Osteoblast (primary cell): ENCODE measurements at regions not wholly inside any gene's neighbourhood (a gene's known extent, or its start where the extent isn't known, plus 50 kb on each side); places are given as distances from the start of the nearest gene placed in this dataset.
A peak's percentile ranks its signal among the peaks of the same experiment; 100 is the strongest.
"Not testable (repeated sequence)": the region's sequence is repeated elsewhere in the genome, so short reads cannot be mapped to it uniquely, and the experiment has no call there.

ENCODE experiments used
- DNase-seq: peaks from one replicate; pipeline ENCODE4 v3.0.0; 2011; ENCODE audit warnings: low spot score, mixed read lengths; ENCODE audit not compliant: insufficient read length; ENCODE audit errors: missing footprints
- H2AFZ ChIP-seq: 2 replicates; pipeline ENCODE4 v1.6.0; 2011; ENCODE audit warnings: mild to moderate bottlenecking, low read length
- H3K27ac ChIP-seq: 2 replicates; pipeline ENCODE4 v1.5.1; 2011; ENCODE audit warnings: mild to moderate bottlenecking, low read depth, low read length, moderate library complexity
- H3K27me3 ChIP-seq: 2 replicates; pipeline ENCODE4 v1.6.0; 2012; ENCODE audit warnings: mild to moderate bottlenecking, control low read depth, inconsistent platforms, low read length, moderate library complexity; ENCODE audit not compliant: insufficient read depth
- H3K36me3 ChIP-seq: 2 replicates; pipeline ENCODE4 v1.5.1; 2011; ENCODE audit warnings: mild to moderate bottlenecking, low read length, control low read depth, moderate library complexity; ENCODE audit not compliant: insufficient read depth
- H3K4me1 ChIP-seq: 2 replicates; pipeline ENCODE4 v1.5.1; 2011; ENCODE audit warnings: mild to moderate bottlenecking, low read length, control low read depth, moderate library complexity; ENCODE audit not compliant: insufficient read depth
- H3K4me2 ChIP-seq: 2 replicates; pipeline ENCODE4 v1.6.0; 2011; ENCODE audit warnings: mild to moderate bottlenecking, low read length; ENCODE audit not compliant: insufficient read depth
- H3K4me3 ChIP-seq: fragments of 200-600 bp; sonication (generic); 3 replicates; pipeline ENCODE4 v1.5.1; 2012; ENCODE audit warnings: mild to moderate bottlenecking, low read length, inconsistent platforms; ENCODE audit not compliant: insufficient read depth
- H3K79me2 ChIP-seq: 2 replicates; pipeline ENCODE4 v1.6.0; 2012; ENCODE audit warnings: mild to moderate bottlenecking, low read length, control low read depth, inconsistent platforms; ENCODE audit not compliant: insufficient read depth
- H3K9me3 ChIP-seq: 2 replicates; pipeline ENCODE4 v1.5.1; 2011; ENCODE audit warnings: low read depth, low read length, control low read depth
- H4K20me1 ChIP-seq: 2 replicates; pipeline ENCODE4 v1.6.0; 2012; ENCODE audit warnings: mild to moderate bottlenecking, low read length, control low read depth; ENCODE audit not compliant: insufficient read depth
- TF ChIP-seq, protein P1 (sequence below): IDR thresholded peaks from 2 replicates; pipeline ENCODE4 v1.5.1; 2011; ENCODE audit warnings: mild to moderate bottlenecking, low read depth, low read length, moderate library complexity; ENCODE audit errors: extremely low read depth

- Histone ChIP-seq H3K4me3 (no peak overlapping the region), H3K4me2 (no peak overlapping the region), H3K27me3 (no peaks in the 10 kb centered on the region), H3K4me1 (no peaks in the 10 kb centered on the region), H2AFZ (no peak overlapping the region), H3K9me3 (no peaks in the 10 kb centered on the region), H3K27ac (no peak overlapping the region), H3K36me3 (no peaks in the 10 kb centered on the region), H3K79me2 (no peaks in the 10 kb centered on the region), H4K20me1 (no peaks in the 10 kb centered on the region)
- DNase-seq: no peak
- TF ChIP-seq, protein P1, sequence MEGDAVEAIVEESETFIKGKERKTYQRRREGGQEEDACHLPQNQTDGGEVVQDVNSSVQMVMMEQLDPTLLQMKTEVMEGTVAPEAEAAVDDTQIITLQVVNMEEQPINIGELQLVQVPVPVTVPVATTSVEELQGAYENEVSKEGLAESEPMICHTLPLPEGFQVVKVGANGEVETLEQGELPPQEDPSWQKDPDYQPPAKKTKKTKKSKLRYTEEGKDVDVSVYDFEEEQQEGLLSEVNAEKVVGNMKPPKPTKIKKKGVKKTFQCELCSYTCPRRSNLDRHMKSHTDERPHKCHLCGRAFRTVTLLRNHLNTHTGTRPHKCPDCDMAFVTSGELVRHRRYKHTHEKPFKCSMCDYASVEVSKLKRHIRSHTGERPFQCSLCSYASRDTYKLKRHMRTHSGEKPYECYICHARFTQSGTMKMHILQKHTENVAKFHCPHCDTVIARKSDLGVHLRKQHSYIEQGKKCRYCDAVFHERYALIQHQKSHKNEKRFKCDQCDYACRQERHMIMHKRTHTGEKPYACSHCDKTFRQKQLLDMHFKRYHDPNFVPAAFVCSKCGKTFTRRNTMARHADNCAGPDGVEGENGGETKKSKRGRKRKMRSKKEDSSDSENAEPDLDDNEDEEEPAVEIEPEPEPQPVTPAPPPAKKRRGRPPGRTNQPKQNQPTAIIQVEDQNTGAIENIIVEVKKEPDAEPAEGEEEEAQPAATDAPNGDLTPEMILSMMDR: no peak
These were observed 398.8 kb upstream of the ATP10A start for GRCh38 chr15:26261966-26262365.

DNA sequence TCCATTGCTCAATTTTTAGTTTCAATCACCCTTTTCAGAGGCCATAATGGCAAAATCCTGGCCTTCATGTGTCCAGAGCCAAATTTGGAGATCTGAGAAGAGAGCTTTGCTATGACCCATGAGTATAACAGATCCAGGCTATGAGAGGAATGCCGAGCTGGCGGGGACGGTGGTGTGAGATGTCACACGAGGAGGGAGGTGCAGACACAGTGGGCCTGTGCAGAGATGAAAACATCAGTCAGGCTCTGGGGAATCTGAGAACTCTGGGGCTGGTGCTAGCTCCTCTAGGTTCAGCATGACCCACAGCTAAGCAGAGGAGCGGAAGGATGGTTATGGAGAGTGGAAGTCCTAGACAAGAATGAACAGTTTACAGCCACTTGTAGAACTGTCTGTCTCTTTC is 398.3 kb upstream of the ATP10A start:
- DNase-seq: no peak

GRCh38 chr15:26260517-26261133 is 397.5 kb upstream of the ATP10A start:
- Histone ChIP-seq H3K4me1 (no peaks in the 10 kb centered on the region), H3K9me3 (no peaks in the 10 kb centered on the region), H3K4me3 (no peak overlapping the region), H3K36me3 (no peaks in the 10 kb centered on the region), H3K27me3 (no peaks in the 10 kb centered on the region), H4K20me1 (no peaks in the 10 kb centered on the region), H3K27ac (no peak overlapping the region), H3K4me2 (no peak overlapping the region), H2AFZ (no peak overlapping the region), H3K79me2 (no peaks in the 10 kb centered on the region)
- TF ChIP-seq, protein P1: peak; percentile 64
- DNase-seq: no peak

More for the DNA sequence above, 398.3 kb upstream of the ATP10A start:
- Histone ChIP-seq H3K4me3 (no peak overlapping the region), H3K4me2 (no peak overlapping the region), H4K20me1 (no peaks in the 10 kb centered on the region), H3K9me3 (no peaks in the 10 kb centered on the region), H2AFZ (no peak overlapping the region), H3K79me2 (no peaks in the 10 kb centered on the region), H3K27me3 (no peaks in the 10 kb centered on the region), H3K27ac (no peak overlapping the region), H3K36me3 (no peaks in the 10 kb centered on the region), H3K4me1 (no peaks in the 10 kb centered on the region)
- TF ChIP-seq, protein P1: no peak

DNA sequence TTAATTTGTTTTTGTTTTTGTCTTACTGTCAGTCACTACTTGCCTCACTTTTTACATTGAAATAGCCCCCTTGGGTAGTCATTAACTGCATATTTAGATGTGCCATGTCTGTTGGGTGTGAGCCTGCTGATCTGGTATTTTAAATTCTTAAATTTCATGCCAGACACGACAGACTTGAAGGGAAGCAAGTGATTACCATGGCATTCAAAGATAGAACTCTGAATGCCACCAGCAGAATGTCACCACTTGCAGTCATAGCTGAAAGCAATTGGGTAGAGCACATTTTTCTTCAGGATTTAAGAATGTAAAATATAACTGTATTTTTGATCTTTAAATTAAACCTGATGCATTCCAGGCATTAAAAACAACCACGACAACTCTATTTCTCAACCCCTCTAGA is 396.5 kb upstream of the ATP10A start:
- Histone ChIP-seq H3K4me2 (no peak overlapping the region), H3K4me3 (no peak overlapping the region), H3K36me3 (no peaks in the 10 kb centered on the region), H3K27me3 (no peaks in the 10 kb centered on the region), H4K20me1 (no peaks in the 10 kb centered on the region), H3K79me2 (no peaks in the 10 kb centered on the region), H3K4me1 (no peaks in the 10 kb centered on the region), H2AFZ (no peak overlapping the region), H3K9me3 (no peaks in the 10 kb centered on the region), H3K27ac (no peak overlapping the region)
- DNase-seq: no peak
- TF ChIP-seq, protein P1: no peak

GRCh38 chr15:26244782-26245181 is 381.7 kb upstream of the ATP10A start:
- H2AFZ ChIP-seq, H3K79me2 ChIP-seq, H3K4me2 ChIP-seq: not testable (repeated sequence)

More at GRCh38 chr15:26244782-26245181, 381.7 kb upstream of the ATP10A start:
- not testable (repeated sequence) for H3K36me3 ChIP-seq, H3K27ac ChIP-seq, H3K4me1 ChIP-seq, H3K9me3 ChIP-seq, DNase-seq, H3K4me3 ChIP-seq, H3K27me3 ChIP-seq, H4K20me1 ChIP-seq
